ENCODE measurements at regions not wholly inside any gene's neighbourhood (a gene's known extent, or its start where the extent isn't known, plus 50 kb on each side); places are given as distances from the start of the nearest gene placed in this dataset.

DNA sequence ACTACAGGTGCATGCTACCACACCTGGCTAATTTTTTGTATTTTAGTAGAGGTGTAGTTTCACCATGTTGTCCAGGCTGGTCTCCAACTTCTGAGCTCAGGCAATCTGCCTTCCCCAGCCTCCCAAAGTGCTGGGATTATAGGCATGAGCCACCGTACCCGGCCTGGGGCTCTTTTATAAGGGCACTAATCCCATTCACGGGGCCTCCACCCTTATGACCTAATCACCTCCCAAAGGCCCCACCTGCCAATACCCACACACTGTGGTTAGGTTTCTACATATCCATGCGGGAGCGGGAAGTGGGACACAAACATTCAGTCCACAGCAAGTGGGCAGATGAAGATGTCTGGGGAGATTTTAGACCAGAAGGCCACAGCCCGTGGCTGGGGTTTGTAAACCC, 164.7 kb upstream of the SH3BP4 start:
- 23% methylated on average over 6 of the region's 6 CpGs for WGBS (ENCODE audit: insufficient coverage, insufficient replicate concordance, low lambda C conversion rate, missing lambda C conversion rate)

More for the DNA sequence above, 164.7 kb upstream of the SH3BP4 start:
- Histone ChIP-seq H3K4me2 (ENCODE audit: control insufficient read depth, insufficient read depth) (no peak overlapping the region), H3K27me3 (replicated peaks in 1 of 2; ENCODE audit: control insufficient read depth in 2 of 2, insufficient read depth in 2 of 2, low read length in 1 of 2) (no peaks in the 10 kb centered on the region), H3K79me2 (ENCODE audit: control insufficient read depth, insufficient read depth, low read length) (no peaks in the 10 kb centered on the region), H3K9ac (ENCODE audit: control insufficient read depth, insufficient read depth, low read length) (no peak overlapping the region), H2AFZ (ENCODE audit: control insufficient read depth, low read depth, low read length) (no peak overlapping the region), H3K4me1 (ENCODE audit: control insufficient read depth, insufficient read depth, low read length) (no peaks in the 10 kb centered on the region), H3K36me3 (ENCODE audit: control insufficient read depth in 2 of 2, insufficient read depth in 2 of 2, low read length in 1 of 2) (no peaks in the 10 kb centered on the region), H3K4me3 (no peak overlapping the region), H3K27ac (ENCODE audit: control insufficient read depth, insufficient read depth) (no peak overlapping the region), H4K20me1 (ENCODE audit: control insufficient read depth, insufficient read depth) (no peaks in the 10 kb centered on the region), H3K9me3 (replicated peaks; ENCODE audit: control insufficient read depth, insufficient read depth, low read length) (no peaks in the 10 kb centered on the region; the same call in 2 of the 3 replicates)
- BruUV-seq (replicated peaks), result no TSS peak
- FAIRE-seq, result no peak
- ATAC-seq, result no peak
- POLR2A ChIA-PET, result no interaction called here
- RAD21 ChIA-PET (ENCODE audit: unreplicated experiment), result no interaction called here
- SMC1A ChIA-PET (ENCODE audit: uncharacterized antibody, unreplicated experiment), result interaction anchor here (0.8 kb wide), 1 partner anchor 11 kb away, joined by 3 read pairs; no protein-coding TSS in a partner anchor
- DNase-seq (ENCODE audit: low read depth, low spot score), result no peak
- TF ChIP-seq NFXL1 (IDR thresholded peaks at IDR 0.05; ENCODE audit: borderline replicate concordance), result no peak
- no peak for TF ChIP-seq ESRRA (IDR thresholded peaks at IDR 0.05; ENCODE audit: low read length)
- TF ChIP-seq TCF3 (IDR thresholded peaks at IDR 0.05; ENCODE audit: borderline replicate concordance, insufficient read depth, low read depth, low read length), result no peak
- TF ChIP-seq CREB1 (IDR thresholded peaks at IDR 0.05; ENCODE audit: low read depth), result no peak
- no peak for TF ChIP-seq NFIC (IDR thresholded peaks at IDR 0.05; ENCODE audit: low read depth, low read length)
- TF ChIP-seq, protein P1, sequence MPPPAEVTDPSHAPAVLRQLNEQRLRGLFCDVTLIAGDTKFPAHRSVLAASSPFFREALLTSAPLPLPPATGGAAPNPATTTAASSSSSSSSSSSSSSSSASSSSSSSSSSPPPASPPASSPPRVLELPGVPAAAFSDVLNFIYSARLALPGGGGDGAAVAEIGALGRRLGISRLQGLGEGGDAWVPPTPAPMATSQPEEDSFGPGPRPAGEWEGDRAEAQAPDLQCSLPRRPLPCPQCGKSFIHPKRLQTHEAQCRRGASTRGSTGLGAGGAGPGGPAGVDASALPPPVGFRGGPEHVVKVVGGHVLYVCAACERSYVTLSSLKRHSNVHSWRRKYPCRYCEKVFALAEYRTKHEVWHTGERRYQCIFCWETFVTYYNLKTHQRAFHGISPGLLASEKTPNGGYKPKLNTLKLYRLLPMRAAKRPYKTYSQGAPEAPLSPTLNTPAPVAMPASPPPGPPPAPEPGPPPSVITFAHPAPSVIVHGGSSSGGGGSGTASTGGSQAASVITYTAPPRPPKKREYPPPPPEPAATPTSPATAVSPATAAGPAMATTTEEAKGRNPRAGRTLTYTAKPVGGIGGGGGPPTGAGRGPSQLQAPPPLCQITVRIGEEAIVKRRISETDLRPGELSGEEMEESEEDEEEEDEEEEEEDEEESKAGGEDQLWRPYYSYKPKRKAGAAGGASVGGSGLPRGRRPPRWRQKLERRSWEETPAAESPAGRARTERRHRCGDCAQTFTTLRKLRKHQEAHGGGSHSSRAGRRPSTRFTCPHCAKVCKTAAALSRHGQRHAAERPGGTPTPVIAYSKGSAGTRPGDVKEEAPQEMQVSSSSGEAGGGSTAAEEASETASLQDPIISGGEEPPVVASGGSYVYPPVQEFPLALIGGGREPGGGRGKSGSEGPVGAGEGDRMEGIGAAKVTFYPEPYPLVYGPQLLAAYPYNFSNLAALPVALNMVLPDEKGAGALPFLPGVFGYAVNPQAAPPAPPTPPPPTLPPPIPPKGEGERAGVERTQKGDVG (CRISPR knock-in tag; IDR thresholded peaks at IDR 0.05), result no peak
- no peak for TF ChIP-seq BCL11A (IDR thresholded peaks at IDR 0.05; ENCODE audit: low read depth, low read length)
- TF ChIP-seq KLF5 (IDR thresholded peaks at IDR 0.05; ENCODE audit: partially characterized antibody), result no peak
- TF ChIP-seq SIN3A (IDR thresholded peaks at IDR 0.05; ENCODE audit: low read depth, low read length), result no peak
- TF ChIP-seq HDAC2 (IDR thresholded peaks at IDR 0.05), result no peak
- no peak for TF ChIP-seq CHD1 (IDR thresholded peaks at IDR 0.05; ENCODE audit: low read depth, low read length)
- intact Hi-C loops (cut with micrococcal nuclease; ENCODE audit: unreplicated experiment), result no loop called here
- CTCF ChIA-PET, result interaction anchor here (0.7 kb wide), 1 partner anchor 17 kb away, joined by 3 read pairs; no protein-coding TSS in a partner anchor
- in situ Hi-C loops (cut with MboI), result no loop called here
